ENCODE measurements at regions not wholly inside any gene's neighbourhood (a gene's known extent, or its start where the extent isn't known, plus 50 kb on each side); places are given as distances from the start of the nearest gene placed in this dataset.

GRCh38 chr3:19093084-19093483, 55.2 kb upstream of the KCNH8 start:
- no peak for DNase-seq (ENCODE audit: low read depth in 2 of 2)

- DNase-seq (ENCODE audit: low read depth in 2 of 2) = no peak
These were observed 70.9 kb upstream of the KCNH8 start for GRCh38 chr3:19077388-19077787.

- no peak for DNase-seq (ENCODE audit: low read depth in 2 of 2)
These were observed 73.3 kb upstream of the KCNH8 start for GRCh38 chr3:19075037-19075436.

DNA sequence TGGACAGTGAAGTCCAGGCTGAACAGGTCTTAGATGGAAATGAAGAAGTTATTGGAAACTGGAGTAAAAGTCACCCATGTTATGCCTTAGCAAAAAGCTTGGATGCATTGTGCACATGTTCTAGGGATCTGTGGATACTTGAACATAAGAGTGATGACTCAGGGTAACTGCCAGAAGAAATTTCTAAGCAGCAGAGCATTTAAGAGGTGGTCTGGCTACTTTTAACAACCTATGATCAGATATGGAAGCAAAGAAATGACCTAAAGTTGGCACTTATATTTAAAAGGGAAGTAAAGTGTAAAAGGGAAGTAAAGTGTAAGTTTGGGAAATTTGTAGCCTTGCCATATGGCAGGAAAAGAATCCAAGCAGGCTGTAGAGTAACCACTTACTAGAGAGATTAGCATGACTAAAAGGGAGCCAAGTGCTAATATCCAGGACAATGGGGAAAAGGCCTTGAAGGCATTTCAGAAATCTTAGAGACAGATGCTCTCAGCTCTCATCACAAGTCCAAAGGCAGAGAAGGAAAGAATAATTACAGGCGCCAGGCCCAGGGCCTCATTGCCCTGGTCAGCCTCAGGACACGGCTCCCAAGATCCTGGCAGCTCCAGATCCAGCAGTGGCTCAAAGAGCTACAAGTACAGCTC, 73.9 kb upstream of the KCNH8 start:
- no peak for DNase-seq (ENCODE audit: low read depth in 2 of 2)

DNA sequence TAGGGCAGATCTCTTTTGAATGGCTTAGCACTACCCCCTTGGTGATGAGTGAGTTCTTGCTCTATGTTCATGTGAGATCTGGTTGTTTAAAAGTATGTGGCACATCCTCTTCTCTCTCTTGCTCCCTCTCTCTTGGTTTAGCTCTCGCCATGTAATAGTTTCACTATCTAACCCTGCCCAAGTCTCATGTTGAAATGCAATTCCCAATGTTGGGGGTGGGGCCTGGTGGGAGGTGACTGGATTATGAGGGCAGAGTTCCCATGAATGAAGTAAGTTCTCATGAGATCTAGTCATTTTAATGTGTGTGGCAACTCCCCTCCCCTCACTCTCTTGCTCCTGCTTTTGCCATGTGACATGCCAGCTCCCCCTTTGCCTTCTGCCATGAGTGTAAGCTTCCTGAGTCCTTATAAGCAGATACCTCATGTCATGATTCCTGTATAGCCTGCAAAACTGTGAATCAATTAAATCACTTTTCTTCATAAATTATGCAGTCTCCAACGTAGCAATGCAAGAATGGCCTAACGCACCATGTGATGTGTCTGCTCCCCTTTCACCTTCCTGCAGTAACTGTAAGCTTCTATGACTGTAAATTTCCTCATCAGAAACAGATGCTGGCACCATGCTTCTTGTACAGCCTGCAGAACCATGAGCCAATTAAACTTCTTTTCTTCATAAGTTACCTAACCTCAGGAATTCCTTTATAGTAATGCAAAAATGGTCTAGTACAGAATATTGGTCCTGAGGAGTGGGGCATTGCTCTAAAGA, 74.8 kb upstream of the KCNH8 start:
- DNase-seq (ENCODE audit: low read depth in 2 of 2) = no peak

GRCh38 chr3:19070325-19070724, 78.0 kb upstream of the KCNH8 start:
- DNase-seq (ENCODE audit: low read depth in 2 of 2) = no peak

DNA sequence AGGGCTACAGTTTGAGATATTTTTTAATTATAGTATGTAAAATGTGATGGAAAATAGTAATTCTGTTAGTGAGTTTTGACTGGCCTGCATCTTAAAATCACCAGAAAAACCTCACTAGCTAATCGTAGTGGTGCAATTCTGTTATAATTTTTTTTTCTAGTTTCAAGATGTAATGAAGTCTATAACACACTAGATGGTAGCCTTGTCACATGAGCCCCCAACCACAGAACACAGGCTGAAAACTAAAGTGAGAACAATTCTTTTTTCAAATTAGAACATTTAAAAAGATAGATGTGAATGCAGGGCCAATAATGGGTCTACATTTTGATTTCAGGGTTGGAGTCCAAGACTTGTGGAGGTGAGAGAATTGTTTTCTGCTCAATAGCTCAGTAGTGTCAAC, 83.3 kb upstream of the KCNH8 start:
- DNase-seq (ENCODE audit: low read depth in 2 of 2) = no peak

DNA sequence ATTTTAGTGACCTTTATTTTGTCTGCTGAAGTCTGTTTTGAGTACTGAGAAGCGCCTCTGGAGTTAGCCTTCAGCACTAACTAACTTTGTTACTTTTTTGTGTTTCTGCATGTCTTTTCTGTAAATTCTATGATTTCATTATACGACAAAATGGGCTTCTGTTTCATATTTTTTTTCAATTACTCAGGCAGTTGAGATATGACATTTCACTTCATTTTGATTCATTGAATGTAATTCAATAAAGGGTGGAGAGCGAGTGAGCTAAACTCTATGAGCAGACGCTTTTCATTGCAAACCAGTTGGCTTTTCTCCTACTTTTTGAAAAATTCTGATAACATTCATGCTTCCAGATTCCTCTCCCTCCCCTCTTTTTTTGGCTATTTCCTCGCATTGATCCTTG, 84.4 kb upstream of the KCNH8 start:
- no peak for DNase-seq (ENCODE audit: low read depth in 2 of 2)

DNA sequence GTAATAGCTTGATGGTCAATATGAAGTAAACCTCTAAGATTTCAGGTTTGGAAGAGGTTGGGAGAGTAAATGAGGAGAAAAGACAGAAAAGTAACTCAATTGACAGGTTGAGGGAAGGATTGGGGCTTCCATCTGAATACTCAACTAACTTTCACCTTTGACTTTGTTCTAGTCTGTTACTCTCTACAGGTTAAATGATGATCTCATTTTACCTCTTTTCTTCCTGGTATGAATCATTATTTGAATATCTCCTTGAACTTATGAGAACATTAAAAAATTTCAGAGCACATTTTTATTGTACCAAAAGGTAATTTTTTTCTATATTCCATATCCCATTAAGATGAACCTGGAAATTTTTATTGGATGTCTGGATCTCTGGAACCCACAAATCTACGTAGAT, 87.9 kb upstream of the KCNH8 start:
- DNase-seq (ENCODE audit: low read depth in 2 of 2) = no peak

- DNase-seq (ENCODE audit: low read depth in 2 of 2) = no peak
These were observed 95.4 kb upstream of the KCNH8 start for GRCh38 chr3:19052874-19053273.

DNA sequence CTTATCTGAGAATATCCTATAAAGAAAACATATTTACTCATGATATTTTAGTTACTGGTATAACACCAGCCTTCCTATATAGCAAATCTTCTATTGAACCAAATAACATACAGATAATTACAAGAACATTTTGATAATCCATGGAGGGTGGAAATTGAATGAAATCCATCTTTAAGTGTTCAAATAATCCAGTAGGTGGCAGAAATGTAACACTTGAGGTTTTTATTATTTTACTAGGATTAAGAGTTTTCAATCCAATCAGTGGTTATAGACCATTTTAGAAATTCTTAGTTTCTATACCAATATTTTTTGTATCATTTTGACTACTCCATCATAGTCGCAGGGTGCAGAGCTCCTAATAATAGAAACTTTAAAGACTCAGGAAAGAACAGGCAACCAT, 101.9 kb upstream of the KCNH8 start:
- DNase-seq (ENCODE audit: low read depth in 2 of 2) = no peak

- no peak for DNase-seq (ENCODE audit: low read depth in 2 of 2)
These were observed 117.8 kb upstream of the KCNH8 start for GRCh38 chr3:19030522-19030839.

- no peak for DNase-seq (ENCODE audit: low read depth in 2 of 2)
These were observed 118.3 kb upstream of the KCNH8 start for GRCh38 chr3:19029837-19030521.

DNA sequence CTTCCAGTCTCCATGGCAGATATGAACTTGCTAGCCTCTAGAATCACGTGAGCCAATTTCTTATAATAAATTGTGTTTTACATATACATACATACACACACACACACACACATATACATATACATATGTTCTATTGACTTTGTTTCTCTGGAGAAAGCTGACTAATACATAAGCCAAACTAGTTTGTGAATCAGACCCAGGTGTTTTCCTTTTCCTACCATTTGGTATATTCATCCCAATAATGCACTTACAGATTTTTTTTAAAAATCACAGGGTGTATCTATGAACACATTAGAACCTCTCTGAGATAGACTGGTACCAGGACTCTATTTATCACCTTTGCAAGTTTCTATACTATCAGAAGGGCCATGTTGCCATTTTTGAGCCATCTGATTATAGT, 122.9 kb upstream of the KCNH8 start:
- DNase-seq (ENCODE audit: low read depth in 2 of 2) = no peak

GRCh38 chr3:19022546-19022945, 125.8 kb upstream of the KCNH8 start:
- no peak for DNase-seq (ENCODE audit: low read depth in 2 of 2)

DNA sequence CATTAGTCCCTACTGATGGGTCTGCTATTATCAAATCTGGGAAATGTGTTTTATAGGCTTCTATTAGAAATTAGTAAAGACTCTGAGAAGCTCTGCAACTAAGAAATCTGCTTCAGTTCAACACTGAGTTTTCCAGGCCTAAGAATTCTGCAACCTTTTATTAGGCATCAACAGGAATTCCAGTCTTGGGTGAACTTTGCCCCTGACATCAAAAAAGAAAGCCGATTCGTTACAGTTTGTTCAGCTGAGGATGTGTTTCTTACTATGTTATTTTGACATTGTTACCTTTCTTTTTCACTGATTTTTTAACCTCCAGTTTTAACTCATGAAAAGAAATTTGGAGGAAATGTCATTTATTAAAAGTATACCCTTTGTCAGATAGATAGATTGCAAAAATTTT, 131.5 kb upstream of the KCNH8 start:
- DNase-seq (ENCODE audit: low read depth in 2 of 2) = no peak

DNA sequence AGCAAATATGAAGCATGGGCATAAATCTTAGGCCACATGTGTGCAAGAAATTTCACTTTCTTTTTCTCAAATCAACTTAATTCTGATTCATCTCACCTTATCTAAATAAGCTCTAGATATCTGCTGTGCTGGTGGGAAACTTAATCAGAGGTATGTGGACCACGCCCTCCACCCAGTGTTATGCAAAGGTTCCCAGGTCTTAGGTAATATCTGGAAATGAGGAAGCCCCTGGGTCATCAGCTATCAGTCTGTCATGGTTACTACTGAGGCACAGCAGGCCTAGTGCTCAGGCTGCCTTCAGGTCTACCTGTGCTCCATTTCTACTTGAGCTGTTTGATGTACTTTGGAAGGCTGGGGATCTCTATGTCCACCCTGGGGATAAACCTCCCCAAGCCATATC, 134.4 kb upstream of the KCNH8 start:
- DNase-seq (ENCODE audit: low read depth in 2 of 2) = no peak

- no peak for DNase-seq (ENCODE audit: low read depth in 2 of 2)
These were observed 135.5 kb upstream of the KCNH8 start for GRCh38 chr3:19012846-19013245.

GRCh38 chr3:19002606-19003005, 145.7 kb upstream of the KCNH8 start:
- DNase-seq (ENCODE audit: low read depth in 2 of 2) = no peak

DNA sequence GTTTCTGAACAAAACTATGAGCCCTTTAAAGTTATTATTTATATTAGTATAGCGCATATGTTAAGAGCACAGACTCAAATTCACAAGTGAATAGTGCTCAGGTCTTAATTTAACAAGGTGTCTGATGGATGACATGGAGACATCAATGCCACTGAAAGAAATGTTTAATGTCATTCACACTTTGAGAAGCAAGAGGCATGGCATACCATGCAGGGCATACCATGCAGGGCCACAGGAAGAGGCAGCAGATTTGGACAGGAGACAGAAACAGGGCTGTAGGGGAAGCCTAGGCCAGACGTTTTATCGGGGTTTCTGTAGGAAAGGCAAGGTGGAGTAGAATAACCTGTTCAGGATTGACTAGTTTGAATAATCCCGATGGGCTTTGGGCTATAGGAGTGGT, 150.2 kb upstream of the KCNH8 start:
- no peak for DNase-seq (ENCODE audit: low read depth in 2 of 2)

DNA sequence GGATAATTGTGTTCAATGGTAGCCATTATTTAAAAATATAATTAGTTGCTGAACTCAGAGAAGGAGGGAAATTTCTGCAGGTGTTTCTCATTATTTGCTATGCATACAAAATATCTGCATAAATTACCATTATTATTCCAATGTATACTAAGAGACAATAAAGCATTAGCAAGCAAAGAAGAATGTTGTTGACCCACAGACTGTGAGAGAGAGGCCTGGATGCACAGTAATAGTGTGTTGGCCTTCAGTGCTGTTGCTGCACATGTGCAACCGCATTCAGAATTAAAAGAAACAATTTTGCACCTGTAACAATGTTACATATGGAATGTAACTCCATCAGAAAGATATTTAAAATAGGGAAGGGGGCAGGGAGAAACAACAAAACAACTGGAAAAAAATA, 155.6 kb upstream of the KCNH8 start:
- no peak for DNase-seq (ENCODE audit: low read depth in 2 of 2)

DNA sequence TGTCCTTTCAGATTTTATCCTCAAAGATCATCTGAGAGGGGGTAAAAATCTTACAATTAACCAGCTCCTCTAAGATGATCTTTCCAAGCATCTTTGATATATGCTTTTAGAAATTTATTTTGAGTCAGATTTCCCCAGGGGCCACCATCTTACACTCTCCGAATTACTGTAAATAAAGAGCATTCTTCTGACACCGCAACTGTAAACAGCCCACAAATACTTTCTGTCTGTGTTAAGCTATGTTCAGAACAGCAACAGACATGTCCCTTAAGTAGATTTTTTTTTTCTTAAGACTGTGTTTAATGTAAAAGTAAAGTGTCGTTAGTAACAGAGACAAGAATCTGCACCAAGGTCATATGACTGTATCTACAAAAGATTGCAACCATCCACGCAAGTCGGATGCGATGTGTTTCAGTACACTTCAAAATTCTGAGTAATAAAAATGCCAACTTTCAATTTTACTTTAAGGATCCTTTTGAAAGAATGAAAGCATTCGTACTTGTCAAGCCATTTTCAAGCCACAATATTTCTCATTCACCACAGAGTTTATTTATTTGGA, 159.0 kb upstream of the KCNH8 start:
- no peak for DNase-seq (ENCODE audit: low read depth in 2 of 2)

All from lung microvascular endothelial cell (primary cell).